ENCODE measurements at regions not wholly inside any gene's neighbourhood (a gene's known extent, or its start where the extent isn't known, plus 50 kb on each side); places are given as distances from the start of the nearest gene placed in this dataset.

DNA sequence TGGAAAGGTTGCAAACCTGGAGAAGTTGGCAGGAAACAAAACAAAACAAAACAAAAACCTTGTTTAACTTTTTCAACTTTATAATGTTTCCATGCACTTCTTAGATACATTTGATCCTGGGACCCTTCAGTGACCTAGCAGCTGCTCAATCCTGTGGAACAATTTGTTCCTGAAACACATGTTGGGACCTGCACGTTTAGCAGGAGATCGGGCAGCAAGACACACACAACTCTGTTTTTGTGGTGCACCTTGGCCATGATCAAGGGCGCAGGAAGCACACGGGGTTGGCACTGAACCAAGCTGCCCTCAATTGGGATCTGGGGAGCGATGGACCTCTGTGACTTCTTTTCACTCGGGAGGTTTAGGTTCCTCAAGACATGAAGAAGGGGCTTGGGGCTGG, 268.7 kb downstream of the LOXHD1 start:
- peak in 1 of 2 donors; percentile 41 for ATAC-seq
- no peak for TF ChIP-seq POLR2A (IDR thresholded peaks at IDR 0.05)
- TF ChIP-seq, protein P1, sequence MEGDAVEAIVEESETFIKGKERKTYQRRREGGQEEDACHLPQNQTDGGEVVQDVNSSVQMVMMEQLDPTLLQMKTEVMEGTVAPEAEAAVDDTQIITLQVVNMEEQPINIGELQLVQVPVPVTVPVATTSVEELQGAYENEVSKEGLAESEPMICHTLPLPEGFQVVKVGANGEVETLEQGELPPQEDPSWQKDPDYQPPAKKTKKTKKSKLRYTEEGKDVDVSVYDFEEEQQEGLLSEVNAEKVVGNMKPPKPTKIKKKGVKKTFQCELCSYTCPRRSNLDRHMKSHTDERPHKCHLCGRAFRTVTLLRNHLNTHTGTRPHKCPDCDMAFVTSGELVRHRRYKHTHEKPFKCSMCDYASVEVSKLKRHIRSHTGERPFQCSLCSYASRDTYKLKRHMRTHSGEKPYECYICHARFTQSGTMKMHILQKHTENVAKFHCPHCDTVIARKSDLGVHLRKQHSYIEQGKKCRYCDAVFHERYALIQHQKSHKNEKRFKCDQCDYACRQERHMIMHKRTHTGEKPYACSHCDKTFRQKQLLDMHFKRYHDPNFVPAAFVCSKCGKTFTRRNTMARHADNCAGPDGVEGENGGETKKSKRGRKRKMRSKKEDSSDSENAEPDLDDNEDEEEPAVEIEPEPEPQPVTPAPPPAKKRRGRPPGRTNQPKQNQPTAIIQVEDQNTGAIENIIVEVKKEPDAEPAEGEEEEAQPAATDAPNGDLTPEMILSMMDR (IDR thresholded peaks at IDR 0.05 in 4 of 5, conservative IDR thresholded peaks at IDR 0.05 in 1 of 5), result no peak
- Histone ChIP-seq H3K4me1 (peaks cover 26 to 28% of the 10 kb centered on the region in 2 donors), H3K27me3 (no peaks in the 10 kb centered on the region), H3K4me3 (no peak overlapping the region), H3K27ac (peak overlapping the region in 2 of 4 donors; percentile 48 to 62), H3K9me3 (no peaks in the 10 kb centered on the region), H3K36me3 (no peaks in the 10 kb centered on the region)
- no peak for DNase-seq
- intact Hi-C loops (cut with DNase I; ENCODE audit: low total_unique reads), result no loop called here
- in situ Hi-C loops (cut with MboI; ENCODE audit: low sequenced_read_pairs in 4 of 4), result loop anchor here in 1 of 4 donors (25.0 kb wide), 2 partner anchors 99 to 101 kb away; no protein-coding TSS in a partner anchor

DNA sequence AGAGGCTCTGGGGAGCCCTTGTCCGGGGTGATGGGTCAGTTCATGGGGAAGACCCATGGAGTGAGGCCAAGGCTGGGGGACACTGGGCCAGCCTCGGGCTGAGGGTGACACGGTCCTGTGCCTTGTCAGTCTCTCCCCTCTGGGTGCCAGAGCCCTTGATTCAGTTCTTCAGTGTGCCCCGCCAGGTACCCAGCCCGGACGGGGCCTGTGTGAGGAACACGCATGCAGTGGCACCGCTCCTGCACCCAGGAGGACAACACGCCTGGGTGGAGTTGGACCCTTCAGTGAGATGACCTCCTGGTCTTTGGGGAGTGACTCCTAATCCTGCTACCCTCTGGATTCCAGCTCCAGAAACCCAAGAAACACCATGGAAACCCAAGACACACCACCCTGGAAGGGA, 264.4 kb downstream of the LOXHD1 start:
- in situ Hi-C loops (cut with MboI; ENCODE audit: low sequenced_read_pairs in 4 of 4), result loop anchor here in 1 of 4 donors (25.0 kb wide), 2 partner anchors 95 to 105 kb away; no protein-coding TSS in a partner anchor
- H3K4me1 ChIP-seq, result peaks cover 10 to 22% of the 10 kb centered on the region in 2 donors
- ATAC-seq (no peak), DNase-seq (no peak)
- H3K36me3 ChIP-seq, result no peaks in the 10 kb centered on the region
- H3K4me3 ChIP-seq, result no peak overlapping the region
- no peaks in the 10 kb centered on the region for H3K27me3 ChIP-seq
- TF ChIP-seq POLR2A (IDR thresholded peaks at IDR 0.05), result no peak
- TF ChIP-seq, protein P1 (IDR thresholded peaks at IDR 0.05 in 4 of 5, conservative IDR thresholded peaks at IDR 0.05 in 1 of 5), result no peak
- H3K9me3 ChIP-seq, result no peaks in the 10 kb centered on the region
- H3K27ac ChIP-seq, result no peak overlapping the region
- intact Hi-C loops (cut with DNase I; ENCODE audit: low total_unique reads), result no loop called here

DNA sequence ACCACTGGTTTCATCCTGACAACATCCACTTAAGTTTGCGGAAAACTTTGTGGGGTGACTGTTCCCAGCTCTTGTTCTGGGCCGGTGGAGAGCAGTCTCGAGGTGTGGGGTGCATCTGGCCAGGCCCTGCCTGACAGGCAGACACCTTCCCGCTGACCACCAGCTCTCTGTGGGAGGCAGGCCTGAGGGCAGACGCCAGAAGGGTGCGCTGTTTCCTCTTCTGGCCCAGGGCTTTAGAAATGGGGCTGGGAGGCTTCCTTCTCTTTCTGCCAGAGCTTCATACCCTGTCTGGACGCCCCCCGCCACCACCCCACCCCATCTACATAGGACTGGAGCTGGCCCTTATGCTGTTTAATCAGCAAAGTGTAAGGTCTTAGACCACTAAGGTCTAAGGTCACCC, 263.8 kb downstream of the LOXHD1 start:
- H3K9me3 ChIP-seq, result no peaks in the 10 kb centered on the region
- H3K27ac ChIP-seq, result no peak overlapping the region
- no peaks in the 10 kb centered on the region for H3K36me3 ChIP-seq
- TF ChIP-seq, protein P1 (IDR thresholded peaks at IDR 0.05 in 4 of 5, conservative IDR thresholded peaks at IDR 0.05 in 1 of 5), result no peak
- no peak for TF ChIP-seq POLR2A (IDR thresholded peaks at IDR 0.05)
- in situ Hi-C loops (cut with MboI; ENCODE audit: low sequenced_read_pairs in 4 of 4), result loop anchor here in 1 of 4 donors (25.0 kb wide), 2 partner anchors 94 to 106 kb away; no protein-coding TSS in a partner anchor
- ATAC-seq (no peak), DNase-seq (no peak)
- no peaks in the 10 kb centered on the region for H3K27me3 ChIP-seq
- H3K4me1 ChIP-seq, result peaks cover 4 to 16% of the 10 kb centered on the region in 2 donors
- intact Hi-C loops (cut with DNase I; ENCODE audit: low total_unique reads), result no loop called here
- no peak overlapping the region for H3K4me3 ChIP-seq

DNA sequence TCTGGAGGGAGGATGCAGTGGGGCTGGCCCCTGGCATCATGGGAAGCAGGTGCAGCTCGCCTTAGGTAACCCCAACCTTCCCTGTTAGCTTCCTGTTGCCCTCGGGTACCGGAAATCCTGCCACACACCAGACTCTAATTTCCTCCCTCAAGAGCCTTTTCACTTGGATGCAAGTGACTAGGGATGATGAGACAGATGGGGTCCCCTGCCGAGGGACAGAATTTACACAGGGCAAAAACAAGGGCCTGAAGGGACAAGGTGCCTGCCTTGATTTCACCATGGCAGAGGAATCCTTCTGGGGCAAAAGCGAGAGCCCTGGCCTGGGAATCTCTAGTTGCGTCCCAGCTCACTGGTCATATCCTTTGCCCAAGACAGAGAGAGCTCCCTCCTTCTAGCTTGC, 263.1 kb downstream of the LOXHD1 start:
- Histone ChIP-seq H3K9me3 (no peaks in the 10 kb centered on the region), H3K4me1 (peaks cover 0 to 9% of the 10 kb centered on the region in 2 donors), H3K36me3 (no peaks in the 10 kb centered on the region), H3K4me3 (no peak overlapping the region), H3K27me3 (no peaks in the 10 kb centered on the region), H3K27ac (no peak overlapping the region)
- TF ChIP-seq, protein P1 (IDR thresholded peaks at IDR 0.05 in 4 of 5, conservative IDR thresholded peaks at IDR 0.05 in 1 of 5), result no peak
- TF ChIP-seq POLR2A (IDR thresholded peaks at IDR 0.05), result no peak
- DNase-seq (no peak), ATAC-seq (no peak)
- intact Hi-C loops (cut with DNase I; ENCODE audit: low total_unique reads), result no loop called here
- in situ Hi-C loops (cut with MboI; ENCODE audit: low sequenced_read_pairs in 4 of 4), result loop anchor here in 1 of 4 donors (25.0 kb wide), 2 partner anchors 93 to 107 kb away; no protein-coding TSS in a partner anchor

DNA sequence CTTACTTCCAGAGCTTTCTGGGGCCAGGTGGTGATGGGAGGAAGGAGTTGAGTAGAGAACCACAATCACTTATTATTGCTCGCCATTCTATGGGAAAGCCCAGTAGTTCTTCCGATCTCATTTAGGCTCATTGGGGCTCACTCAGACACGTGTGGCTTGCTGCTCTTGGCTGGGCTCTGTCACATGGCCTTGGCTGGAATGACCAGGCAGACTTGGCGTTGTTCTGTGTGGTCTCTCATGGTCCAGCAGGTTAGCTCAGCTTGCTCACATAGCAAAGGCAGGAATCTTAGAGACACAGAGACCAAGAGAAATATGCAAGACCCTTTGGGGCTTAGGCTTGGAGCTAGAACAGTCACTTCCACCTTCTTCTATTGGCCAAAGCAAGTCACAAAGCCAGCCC, 261.2 kb downstream of the LOXHD1 start:
- intact Hi-C loops (cut with DNase I; ENCODE audit: low total_unique reads), result no loop called here
- Histone ChIP-seq H3K27ac (no peak overlapping the region), H3K4me3 (no peak overlapping the region), H3K27me3 (no peaks in the 10 kb centered on the region), H3K4me1 (peaks cover 0 to 9% of the 10 kb centered on the region in 2 donors), H3K36me3 (no peaks in the 10 kb centered on the region), H3K9me3 (no peaks in the 10 kb centered on the region)
- TF ChIP-seq, protein P1 (IDR thresholded peaks at IDR 0.05 in 4 of 5, conservative IDR thresholded peaks at IDR 0.05 in 1 of 5), result no peak
- TF ChIP-seq POLR2A (IDR thresholded peaks at IDR 0.05), result no peak
- in situ Hi-C loops (cut with MboI; ENCODE audit: low sequenced_read_pairs in 4 of 4), result loop anchor here in 1 of 4 donors (25.0 kb wide), 2 partner anchors 92 to 108 kb away; no protein-coding TSS in a partner anchor
- DNase-seq (no peak), ATAC-seq (peak in 1 of 2 donors; percentile 30)
